ENCODE measurements at regions not wholly inside any gene's neighbourhood (a gene's known extent, or its start where the extent isn't known, plus 50 kb on each side); places are given as distances from the start of the nearest gene placed in this dataset.
"Not testable (repeated sequence)": the region's sequence is repeated elsewhere in the genome, so short reads cannot be mapped to it uniquely, and the experiment has no call there.

DNA sequence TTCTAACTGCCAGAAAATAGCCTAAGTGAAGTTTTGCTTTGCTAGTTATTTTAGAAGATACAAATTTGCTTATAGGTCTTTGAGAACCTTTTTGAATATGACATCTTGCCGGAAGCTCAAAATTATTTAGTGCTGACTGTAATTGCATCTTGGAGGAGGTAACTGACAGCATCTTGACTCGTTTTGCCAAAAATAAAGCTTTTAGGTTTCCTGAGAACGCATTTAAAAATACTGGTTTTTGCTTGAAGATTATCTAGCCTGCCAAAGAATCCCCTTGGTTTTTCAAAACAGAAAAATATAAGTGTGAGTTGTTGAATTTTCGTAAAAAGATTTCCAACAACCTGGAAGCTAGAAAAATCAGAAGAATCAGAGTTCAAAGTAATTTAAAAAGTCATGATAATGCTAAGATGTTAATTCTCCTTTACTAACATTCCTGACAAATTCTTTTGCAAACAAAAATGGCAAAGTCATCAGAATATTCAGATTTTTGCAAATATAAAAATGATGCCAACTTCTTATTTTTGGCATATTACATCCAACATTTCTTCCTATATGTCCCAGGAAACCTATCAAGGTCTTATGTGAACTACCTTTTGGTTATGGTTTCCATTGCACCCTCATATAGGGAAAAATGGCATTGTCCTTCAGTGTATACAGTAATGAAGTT lies 178.0 kb upstream of the SLC8A1 start:
- H3K36me3 Mint-ChIP-seq (ENCODE audit: low read depth): no peaks in the 10 kb centered on the region
- no peaks in the 10 kb centered on the region for H3K27me3 Mint-ChIP-seq
- no peak overlapping the region for H3K4me3 Mint-ChIP-seq
- no peak overlapping the region for H3K27ac Mint-ChIP-seq
- no peaks in the 10 kb centered on the region for H3K9me3 Mint-ChIP-seq
- DNase-seq: no peak
- no peak for ATAC-seq
- H3K4me1 Mint-ChIP-seq: no peaks in the 10 kb centered on the region

DNA sequence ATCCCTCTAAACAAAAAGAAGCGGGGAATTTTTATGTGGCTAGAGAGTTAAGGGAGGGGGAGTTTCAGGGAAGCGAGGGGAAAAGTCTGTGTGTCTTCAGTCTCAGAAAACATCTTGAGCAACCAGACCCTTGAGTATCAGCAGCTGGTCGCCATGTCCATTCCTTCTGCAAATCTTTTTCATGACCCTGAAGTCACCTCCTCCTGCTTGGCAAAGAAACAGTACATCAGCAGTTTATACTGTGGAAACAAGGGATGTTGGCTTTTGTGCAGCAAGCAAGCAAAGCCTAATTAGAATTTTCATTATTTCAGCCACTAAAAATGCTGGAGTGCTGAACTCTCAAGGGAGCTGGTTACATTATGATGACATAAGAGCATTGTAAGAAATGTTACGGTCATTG lies 187.4 kb upstream of the SLC8A1 start:
- H3K4me1 Mint-ChIP-seq: no peaks in the 10 kb centered on the region
- no peak for DNase-seq
- no peak for ATAC-seq
- no peaks in the 10 kb centered on the region for H3K36me3 Mint-ChIP-seq (ENCODE audit: low read depth)
- no peak overlapping the region for H3K4me3 Mint-ChIP-seq
- no peak overlapping the region for H3K27ac Mint-ChIP-seq
- H3K27me3 Mint-ChIP-seq: no peaks in the 10 kb centered on the region
- no peaks in the 10 kb centered on the region for H3K9me3 Mint-ChIP-seq

DNA sequence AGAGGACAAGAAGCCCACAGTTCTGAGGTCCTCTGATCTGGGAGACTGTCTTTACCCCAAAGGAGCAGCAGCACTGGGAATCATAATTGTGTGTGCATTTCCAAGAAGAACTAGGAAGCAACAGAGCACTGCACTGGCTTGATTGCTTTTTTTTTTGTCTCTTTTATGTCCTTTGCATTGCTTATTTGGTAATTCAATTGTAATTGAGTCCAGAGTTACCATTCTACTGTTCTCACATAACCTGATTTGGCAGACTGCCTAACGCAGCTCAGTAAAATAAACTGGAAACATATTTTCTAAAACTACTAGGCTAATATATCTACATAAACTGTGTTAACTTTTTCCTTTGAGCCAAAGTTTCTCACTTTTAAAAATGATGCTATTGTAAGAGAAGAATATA lies 190.3 kb upstream of the SLC8A1 start:
- ATAC-seq: no peak
- H3K9me3 Mint-ChIP-seq: no peaks in the 10 kb centered on the region
- H3K27me3 Mint-ChIP-seq: no peaks in the 10 kb centered on the region
- no peak overlapping the region for H3K27ac Mint-ChIP-seq
- no peak overlapping the region for H3K4me3 Mint-ChIP-seq
- no peaks in the 10 kb centered on the region for H3K4me1 Mint-ChIP-seq
- no peaks in the 10 kb centered on the region for H3K36me3 Mint-ChIP-seq (ENCODE audit: low read depth)
- DNase-seq: no peak

DNA sequence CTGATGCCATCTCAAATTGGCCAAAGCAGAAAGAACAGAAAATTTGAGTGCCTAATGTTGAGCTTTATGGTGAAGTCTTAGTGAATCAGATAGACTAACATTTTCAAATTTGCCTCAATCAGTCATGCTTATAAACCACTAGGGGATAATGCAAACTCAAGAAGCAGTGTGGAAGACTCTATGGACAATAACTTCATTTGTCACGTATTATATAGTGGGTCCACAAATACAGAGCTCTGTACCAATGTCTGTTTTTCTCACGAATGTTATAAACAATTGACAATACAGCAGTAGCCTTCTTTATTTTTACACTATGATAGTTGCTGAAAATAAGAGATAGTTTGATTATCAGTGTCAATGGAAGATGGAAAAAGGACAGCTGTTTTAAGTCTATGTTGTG lies 190.8 kb upstream of the SLC8A1 start:
- Mint-ChIP-seq H3K9me3 (no peaks in the 10 kb centered on the region), H3K4me1 (no peaks in the 10 kb centered on the region), H3K27me3 (no peaks in the 10 kb centered on the region), H3K36me3 (ENCODE audit: low read depth) (no peaks in the 10 kb centered on the region), H3K27ac (no peak overlapping the region), H3K4me3 (no peak overlapping the region)
- ATAC-seq (no peak), DNase-seq (no peak)

DNA sequence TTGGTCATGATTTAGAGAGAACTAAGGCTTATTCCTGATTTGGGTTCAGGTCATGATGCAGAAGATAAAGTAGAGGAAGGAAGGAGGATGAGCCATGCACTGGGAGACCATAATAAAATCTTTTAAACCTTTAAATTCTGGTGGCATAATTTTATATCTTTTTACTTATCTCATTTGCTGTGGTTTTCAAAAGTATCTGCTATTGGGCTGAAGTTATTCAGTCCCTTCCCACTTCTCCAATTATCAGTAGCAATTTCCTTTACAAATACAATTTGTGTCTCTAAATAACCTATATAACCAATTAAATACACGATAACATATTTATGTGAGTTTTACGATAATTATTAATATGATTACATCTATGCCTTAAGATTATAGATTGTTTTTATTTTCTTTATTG lies 194.8 kb upstream of the SLC8A1 start:
- Mint-ChIP-seq H3K27ac (no peak overlapping the region), H3K4me1 (no peaks in the 10 kb centered on the region), H3K36me3 (ENCODE audit: low read depth) (no peaks in the 10 kb centered on the region), H3K4me3 (no peak overlapping the region), H3K9me3 (no peaks in the 10 kb centered on the region), H3K27me3 (no peaks in the 10 kb centered on the region)
- no peak for ATAC-seq
- DNase-seq: no peak

DNA sequence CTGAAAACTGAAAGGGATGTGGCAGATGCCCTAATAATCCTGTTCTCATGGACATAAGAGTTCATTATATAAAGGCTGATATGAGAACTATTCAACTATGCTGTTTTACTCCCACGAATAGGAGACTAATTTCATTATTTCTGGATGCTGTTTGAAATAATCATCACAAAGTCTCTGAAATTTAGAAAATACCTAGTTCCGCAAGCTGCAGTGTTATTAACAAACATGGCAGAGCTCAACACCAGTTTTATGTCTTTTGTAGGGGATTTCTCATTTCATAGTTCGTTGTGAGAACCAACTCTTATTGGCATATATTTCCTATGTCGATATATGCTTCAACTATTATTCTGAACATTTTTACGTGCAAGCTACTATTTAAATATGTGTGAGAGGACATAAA lies 200.3 kb upstream of the SLC8A1 start:
- ATAC-seq (no peak), DNase-seq (no peak)
- no peak overlapping the region for H3K27ac Mint-ChIP-seq
- no peaks in the 10 kb centered on the region for H3K4me1 Mint-ChIP-seq
- no peak overlapping the region for H3K4me3 Mint-ChIP-seq
- no peaks in the 10 kb centered on the region for H3K27me3 Mint-ChIP-seq
- H3K9me3 Mint-ChIP-seq: no peaks in the 10 kb centered on the region
- H3K36me3 Mint-ChIP-seq (ENCODE audit: low read depth): no peaks in the 10 kb centered on the region

DNA sequence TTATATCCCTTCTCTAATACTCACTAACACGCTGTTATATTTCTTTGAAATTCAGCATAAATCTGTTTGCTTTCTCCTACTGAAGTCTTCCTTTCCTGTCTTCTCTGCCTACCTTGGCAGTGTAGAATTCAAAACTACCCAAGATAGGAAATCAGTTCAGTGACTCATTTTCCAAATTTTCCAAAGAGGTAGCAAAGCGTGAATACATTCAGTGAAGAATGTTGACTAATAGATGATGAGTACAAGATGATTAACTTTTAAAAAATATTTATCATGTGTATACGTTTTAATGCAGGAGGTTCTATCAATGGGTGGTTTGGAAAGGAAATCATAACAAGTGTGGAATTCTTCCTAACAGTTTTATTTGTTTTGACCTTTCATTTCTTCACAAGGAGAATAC lies 201.9 kb upstream of the SLC8A1 start:
- H3K27ac Mint-ChIP-seq: no peak overlapping the region
- ATAC-seq (no peak), DNase-seq (no peak)
- no peaks in the 10 kb centered on the region for H3K9me3 Mint-ChIP-seq
- no peaks in the 10 kb centered on the region for H3K4me1 Mint-ChIP-seq
- H3K27me3 Mint-ChIP-seq: no peaks in the 10 kb centered on the region
- no peaks in the 10 kb centered on the region for H3K36me3 Mint-ChIP-seq (ENCODE audit: low read depth)
- no peak overlapping the region for H3K4me3 Mint-ChIP-seq

DNA sequence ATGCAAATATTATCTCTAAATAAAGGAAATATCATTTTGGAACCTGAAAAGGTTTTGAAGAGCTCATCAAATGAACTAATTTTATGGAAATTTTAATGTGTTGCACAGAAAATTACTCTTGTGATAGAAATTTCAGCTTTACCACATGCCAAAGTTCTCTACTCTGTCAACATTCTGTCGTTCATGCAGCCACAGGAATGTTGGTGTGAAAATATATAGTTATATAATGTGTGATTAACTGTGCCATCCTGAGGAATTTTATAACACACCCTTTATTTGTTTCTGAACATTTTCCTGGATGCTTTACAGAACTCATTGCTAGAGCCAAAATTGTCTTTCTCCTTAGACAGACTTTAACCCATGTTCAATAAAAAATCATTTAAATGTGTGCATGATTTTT lies 202.5 kb upstream of the SLC8A1 start:
- Mint-ChIP-seq H3K27me3 (no peaks in the 10 kb centered on the region), H3K4me1 (no peaks in the 10 kb centered on the region)

DNA sequence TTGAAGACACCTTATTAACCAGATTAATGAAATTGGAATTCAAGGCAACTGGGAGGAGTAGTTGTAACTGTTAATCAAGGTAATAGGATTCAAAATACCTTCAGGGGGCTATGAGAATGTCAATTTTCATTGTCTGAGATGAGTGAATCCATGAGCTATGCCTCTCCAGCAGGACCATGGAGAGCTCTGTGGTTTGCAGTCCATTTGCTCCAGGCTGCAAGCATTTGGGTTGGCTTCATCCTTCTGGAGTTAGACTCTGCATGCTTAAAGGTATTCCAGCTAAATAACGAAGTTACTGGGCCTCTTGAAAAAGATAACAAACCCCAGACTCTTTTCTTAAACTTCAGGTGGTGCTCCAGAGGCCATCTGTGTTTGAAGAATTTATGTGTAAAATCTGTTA lies 207.1 kb upstream of the SLC8A1 start:
- no peak overlapping the region for H3K27ac Mint-ChIP-seq
- no peak for ATAC-seq
- no peak for DNase-seq

More for the DNA sequence above, 202.5 kb upstream of the SLC8A1 start:
- H3K36me3 Mint-ChIP-seq (ENCODE audit: low read depth): no peaks in the 10 kb centered on the region
- no peak overlapping the region for H3K4me3 Mint-ChIP-seq
- ATAC-seq: no peak
- no peak overlapping the region for H3K27ac Mint-ChIP-seq
- H3K9me3 Mint-ChIP-seq: no peaks in the 10 kb centered on the region
- DNase-seq: no peak

DNA sequence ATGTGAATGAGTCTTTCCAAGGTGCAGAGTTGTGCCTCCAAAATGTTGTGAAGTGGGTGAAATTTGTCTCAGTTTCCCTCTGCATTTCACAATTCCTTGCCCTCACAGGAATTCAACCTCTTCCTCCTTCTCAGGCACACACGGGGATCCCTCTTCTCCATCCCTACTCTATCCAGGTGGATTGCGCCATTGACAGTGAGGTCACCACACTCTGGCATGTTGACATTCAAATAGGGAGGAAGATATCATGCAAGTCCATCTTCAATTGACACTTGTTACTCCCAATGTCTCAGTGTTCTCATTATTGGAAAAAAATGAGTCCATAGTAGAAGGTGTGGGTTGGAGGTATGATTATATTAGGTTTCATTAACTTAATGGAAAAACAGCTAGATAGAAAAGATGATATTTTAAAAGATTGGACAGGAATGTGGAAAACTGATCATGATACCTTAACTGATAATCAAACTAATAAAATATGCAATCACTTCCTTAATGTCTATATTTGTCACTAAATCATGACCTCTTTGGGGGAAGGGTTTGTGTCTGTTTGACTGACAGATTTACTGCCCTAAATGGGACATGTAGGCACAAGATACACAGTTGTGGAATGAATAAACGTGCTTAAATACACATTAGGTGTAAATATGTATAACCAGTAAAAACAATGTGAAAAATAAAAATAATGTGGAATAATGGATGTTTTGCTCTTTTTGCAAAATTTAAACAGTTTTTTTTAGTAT lies 213.8 kb upstream of the SLC8A1 start:
- Mint-ChIP-seq H3K27me3 (no peaks in the 10 kb centered on the region), H3K36me3 (ENCODE audit: low read depth) (no peaks in the 10 kb centered on the region), H3K27ac (no peak overlapping the region), H3K4me3 (no peak overlapping the region), H3K9me3 (no peaks in the 10 kb centered on the region), H3K4me1 (no peaks in the 10 kb centered on the region)
- ATAC-seq (no peak), DNase-seq (no peak)

More for the DNA sequence above, 207.1 kb upstream of the SLC8A1 start:
- H3K4me1 Mint-ChIP-seq: no peaks in the 10 kb centered on the region
- no peaks in the 10 kb centered on the region for H3K27me3 Mint-ChIP-seq
- H3K9me3 Mint-ChIP-seq: no peaks in the 10 kb centered on the region
- no peaks in the 10 kb centered on the region for H3K36me3 Mint-ChIP-seq (ENCODE audit: low read depth)
- no peak overlapping the region for H3K4me3 Mint-ChIP-seq

DNA sequence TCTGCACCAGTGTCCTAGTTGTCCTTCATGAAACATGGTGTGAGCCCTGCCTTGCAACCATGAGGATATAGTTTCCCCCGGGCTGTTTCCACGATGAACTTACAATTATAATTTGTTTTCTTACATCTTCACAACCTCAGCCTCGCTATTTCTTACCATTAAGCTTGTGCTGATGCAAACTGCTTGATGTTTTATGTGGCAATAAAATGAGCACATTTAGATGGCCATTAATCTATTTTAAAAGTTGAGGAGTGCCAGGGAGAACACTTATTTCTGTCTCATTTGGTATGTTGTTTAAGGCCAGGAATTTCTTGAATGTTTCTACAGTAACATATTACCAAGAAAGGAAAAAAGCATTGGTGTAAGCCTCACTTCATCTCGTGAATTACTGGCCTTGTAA lies 214.5 kb upstream of the SLC8A1 start:
- Mint-ChIP-seq H3K27ac (no peak overlapping the region), H3K4me1 (no peaks in the 10 kb centered on the region)

DNA sequence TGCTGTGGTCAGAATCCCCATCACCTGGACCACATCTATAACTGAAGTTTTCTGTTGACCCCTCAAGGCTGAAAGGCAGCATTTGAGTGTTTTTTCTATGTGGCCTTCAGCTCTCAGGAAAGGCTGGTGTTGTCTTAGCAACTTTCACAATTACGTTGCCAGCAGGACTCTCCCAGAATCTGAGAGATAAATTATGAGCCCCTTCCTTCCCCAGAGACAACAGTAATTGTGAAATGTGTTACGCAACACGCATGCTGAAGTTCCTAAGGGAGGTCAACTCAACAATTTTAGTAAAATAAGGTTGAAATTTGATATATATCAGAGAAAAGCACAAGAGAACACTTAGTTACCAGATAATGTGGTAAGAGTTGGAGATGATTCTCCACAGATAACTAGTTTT lies 216.5 kb upstream of the SLC8A1 start:
- no peak for DNase-seq
- Mint-ChIP-seq H3K27me3 (no peaks in the 10 kb centered on the region), H3K36me3 (ENCODE audit: low read depth) (no peaks in the 10 kb centered on the region), H3K4me1 (no peaks in the 10 kb centered on the region), H3K4me3 (no peak overlapping the region), H3K9me3 (peaks cover 5% of the 10 kb centered on the region), H3K27ac (no peak overlapping the region)
- ATAC-seq: no peak

More for the DNA sequence above, 214.5 kb upstream of the SLC8A1 start:
- no peak for DNase-seq
- Mint-ChIP-seq H3K4me3 (no peak overlapping the region), H3K9me3 (no peaks in the 10 kb centered on the region), H3K27me3 (no peaks in the 10 kb centered on the region), H3K36me3 (ENCODE audit: low read depth) (no peaks in the 10 kb centered on the region)
- no peak for ATAC-seq

DNA sequence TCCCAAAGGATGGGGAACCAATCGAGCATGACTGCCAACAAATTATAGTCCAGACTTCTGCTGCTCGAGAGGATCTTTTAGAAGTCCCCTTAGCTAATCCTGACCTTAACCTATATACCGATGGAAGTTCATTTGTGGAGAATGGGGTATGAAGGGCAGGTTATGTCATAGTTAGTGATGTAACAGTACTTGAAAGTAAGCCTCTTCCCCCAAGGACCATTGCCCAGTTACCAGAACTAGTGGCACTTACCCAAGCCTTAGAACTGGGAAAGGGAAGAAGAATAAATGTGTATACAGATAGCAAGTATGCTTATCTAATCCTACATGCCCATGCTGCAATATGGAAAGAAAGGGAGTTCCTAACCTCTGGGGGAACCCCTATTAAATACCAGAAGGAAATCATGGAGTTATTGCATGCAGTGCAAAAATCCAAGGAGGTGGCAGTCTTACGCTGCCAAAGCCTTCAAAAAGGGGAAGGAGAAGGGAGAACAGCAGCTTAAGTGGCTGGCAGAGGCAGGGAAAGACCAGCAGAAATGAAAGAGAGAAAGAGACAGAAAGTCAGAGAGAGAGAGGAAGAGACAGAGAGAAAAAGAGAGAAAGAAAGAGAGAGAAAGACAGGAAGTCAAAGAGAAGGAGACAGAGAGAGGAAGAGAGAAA lies 224.4 kb upstream of the SLC8A1 start:
- H3K27ac Mint-ChIP-seq; ATAC-seq; H3K27me3 Mint-ChIP-seq; H3K36me3 Mint-ChIP-seq (ENCODE audit: low read depth); H3K4me1 Mint-ChIP-seq; DNase-seq; H3K4me3 Mint-ChIP-seq: not testable (repeated sequence)
- H3K9me3 Mint-ChIP-seq: peaks cover 12% of the 10 kb centered on the region

DNA sequence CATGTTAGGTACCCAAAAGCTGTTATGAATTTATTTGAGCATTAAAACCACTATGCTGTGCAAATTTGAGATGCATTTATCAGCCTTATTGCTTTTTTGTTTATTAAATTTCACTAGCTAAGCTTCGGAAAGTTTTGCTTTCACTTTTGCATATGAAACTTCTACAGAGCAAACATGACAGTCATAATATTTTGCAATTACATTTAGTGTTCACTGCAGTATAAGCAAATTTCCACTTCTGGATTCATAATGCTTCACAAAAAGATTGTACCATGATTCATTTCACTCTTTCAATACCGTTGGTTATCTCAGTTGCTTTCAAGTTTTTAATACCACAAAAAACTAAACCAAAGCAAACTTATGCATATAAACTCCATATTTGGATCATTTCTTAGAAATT lies 228.7 kb upstream of the SLC8A1 start:
- DNase-seq: no peak
- no peak overlapping the region for H3K27ac Mint-ChIP-seq
- H3K27me3 Mint-ChIP-seq: no peaks in the 10 kb centered on the region
- H3K36me3 Mint-ChIP-seq (ENCODE audit: low read depth): no peaks in the 10 kb centered on the region
- H3K4me1 Mint-ChIP-seq: no peaks in the 10 kb centered on the region
- H3K4me3 Mint-ChIP-seq: no peak overlapping the region
- H3K9me3 Mint-ChIP-seq: peaks cover 16% of the 10 kb centered on the region
- ATAC-seq: no peak

DNA sequence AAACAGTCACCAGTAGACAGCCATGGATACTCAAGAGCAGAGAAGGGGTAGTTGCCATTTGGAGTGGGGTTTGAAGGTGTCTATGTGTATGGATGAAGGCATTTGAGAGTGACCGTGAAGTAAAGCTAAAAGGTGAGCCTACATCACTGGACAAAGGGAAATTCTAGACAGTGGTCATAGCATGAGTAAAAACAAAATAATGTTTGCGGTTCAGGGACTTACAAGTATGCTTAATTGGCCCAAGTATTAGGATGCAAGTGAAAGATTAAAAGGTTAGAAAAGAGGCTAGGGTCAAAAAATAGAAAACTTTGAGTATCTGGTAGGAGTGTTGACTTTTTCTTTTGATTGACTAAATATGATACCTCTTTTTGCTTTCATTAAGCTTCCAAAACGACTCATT lies 238.1 kb upstream of the SLC8A1 start:
- Mint-ChIP-seq H3K27ac (no peak overlapping the region), H3K36me3 (ENCODE audit: low read depth) (no peaks in the 10 kb centered on the region), H3K4me1 (no peaks in the 10 kb centered on the region), H3K4me3 (no peak overlapping the region), H3K9me3 (no peaks in the 10 kb centered on the region), H3K27me3 (no peaks in the 10 kb centered on the region)
- ATAC-seq: no peak
- DNase-seq: no peak
